ENCODE measurements at regions not wholly inside any gene's neighbourhood (a gene's known extent, or its start where the extent isn't known, plus 50 kb on each side); places are given as distances from the start of the nearest gene placed in this dataset.

- no peaks in the 10 kb centered on the region for H3K27me3 Mint-ChIP-seq
- no peak overlapping the region for H3K4me3 Mint-ChIP-seq
- ATAC-seq (ENCODE audit: low read depth in 2 of 2), result no peak
- H3K4me1 ChIP-seq (ENCODE audit: control insufficient read depth, insufficient read depth, low read length, poor library complexity, severe bottlenecking), result no peaks in the 10 kb centered on the region
- no peak overlapping the region for H3K4me3 ChIP-seq (ENCODE audit: low read depth, low read length)
- H3K9me3 Mint-ChIP-seq, result peaks cover 0 to 8% (median 0%) of the 10 kb centered on the region in 7 donors
- H3K27me3 ChIP-seq (ENCODE audit: control insufficient read depth, insufficient read depth, low read length), result no peaks in the 10 kb centered on the region
- DNase-seq, result no peak
- H3K36me3 ChIP-seq (ENCODE audit: control insufficient read depth, insufficient read depth, low read length), result no peaks in the 10 kb centered on the region
- no peaks in the 10 kb centered on the region for H3K36me3 Mint-ChIP-seq
- H3K9me3 ChIP-seq (ENCODE audit: control insufficient read depth in 2 of 2, low read length in 2 of 2), result no peaks in the 10 kb centered on the region
- H3K4me1 Mint-ChIP-seq, result no peaks in the 10 kb centered on the region
- H3K27ac Mint-ChIP-seq, result no peak overlapping the region
- no peak overlapping the region for H3K27ac ChIP-seq (ENCODE audit: insufficient read depth, low read length, poor library complexity, severe bottlenecking)
These were observed 209.7 kb upstream of the NPY2R start for GRCh38 chr4:154998773-154999172.

GRCh38 chr4:154999950-155000578, 208.4 kb upstream of the NPY2R start:
- Mint-ChIP-seq H3K4me1 (no peaks in the 10 kb centered on the region), H3K27ac (no peak overlapping the region), H3K9me3 (peaks cover 0 to 8% (median 0%) of the 10 kb centered on the region in 7 donors), H3K36me3 (no peaks in the 10 kb centered on the region), H3K27me3 (no peaks in the 10 kb centered on the region), H3K4me3 (no peak overlapping the region)
- Histone ChIP-seq H3K9me3 (ENCODE audit: control insufficient read depth in 2 of 2, low read length in 2 of 2) (no peaks in the 10 kb centered on the region), H3K27me3 (ENCODE audit: control insufficient read depth, insufficient read depth, low read length) (no peaks in the 10 kb centered on the region), H3K36me3 (ENCODE audit: control insufficient read depth, insufficient read depth, low read length) (no peaks in the 10 kb centered on the region), H3K4me3 (ENCODE audit: low read depth, low read length) (no peak overlapping the region), H3K27ac (ENCODE audit: insufficient read depth, low read length, poor library complexity, severe bottlenecking) (no peak overlapping the region), H3K4me1 (ENCODE audit: control insufficient read depth, insufficient read depth, low read length, poor library complexity, severe bottlenecking) (no peaks in the 10 kb centered on the region)
- no peak for ATAC-seq (ENCODE audit: low read depth in 2 of 2)
- DNase-seq, result no peak

- Mint-ChIP-seq H3K27ac (no peak overlapping the region), H3K4me3 (no peak overlapping the region), H3K27me3 (no peaks in the 10 kb centered on the region), H3K36me3 (no peaks in the 10 kb centered on the region), H3K4me1 (no peaks in the 10 kb centered on the region), H3K9me3 (peaks cover 0 to 8% (median 0%) of the 10 kb centered on the region in 7 donors)
- no peak for DNase-seq
- Histone ChIP-seq H3K4me3 (ENCODE audit: low read depth, low read length) (no peak overlapping the region), H3K9me3 (ENCODE audit: control insufficient read depth in 2 of 2, low read length in 2 of 2) (no peaks in the 10 kb centered on the region), H3K27me3 (ENCODE audit: control insufficient read depth, insufficient read depth, low read length) (no peaks in the 10 kb centered on the region), H3K36me3 (ENCODE audit: control insufficient read depth, insufficient read depth, low read length) (no peaks in the 10 kb centered on the region), H3K4me1 (ENCODE audit: control insufficient read depth, insufficient read depth, low read length, poor library complexity, severe bottlenecking) (no peaks in the 10 kb centered on the region), H3K27ac (ENCODE audit: insufficient read depth, low read length, poor library complexity, severe bottlenecking) (no peak overlapping the region)
- no peak for ATAC-seq (ENCODE audit: low read depth in 2 of 2)
These were observed 207.2 kb upstream of the NPY2R start for GRCh38 chr4:155001251-155001650.

GRCh38 chr4:155005395-155006090, 202.9 kb upstream of the NPY2R start:
- ATAC-seq (ENCODE audit: low read depth in 2 of 2) (no peak), DNase-seq (no peak)
- Histone ChIP-seq H3K4me3 (ENCODE audit: low read depth, low read length) (no peak overlapping the region), H3K27me3 (ENCODE audit: control insufficient read depth, insufficient read depth, low read length) (no peaks in the 10 kb centered on the region), H3K27ac (ENCODE audit: insufficient read depth, low read length, poor library complexity, severe bottlenecking) (no peak overlapping the region), H3K36me3 (ENCODE audit: control insufficient read depth, insufficient read depth, low read length) (no peaks in the 10 kb centered on the region), H3K4me1 (ENCODE audit: control insufficient read depth, insufficient read depth, low read length, poor library complexity, severe bottlenecking) (no peaks in the 10 kb centered on the region), H3K9me3 (ENCODE audit: control insufficient read depth in 2 of 2, low read length in 2 of 2) (no peaks in the 10 kb centered on the region)
- peaks cover 0 to 5% (median under 1%) of the 10 kb centered on the region in 7 donors for H3K9me3 Mint-ChIP-seq
- H3K27me3 Mint-ChIP-seq, result no peaks in the 10 kb centered on the region
- no peaks in the 10 kb centered on the region for H3K4me1 Mint-ChIP-seq
- H3K36me3 Mint-ChIP-seq, result no peaks in the 10 kb centered on the region
- H3K4me3 Mint-ChIP-seq, result no peak overlapping the region
- no peak overlapping the region for H3K27ac Mint-ChIP-seq

- Mint-ChIP-seq H3K27ac (no peak overlapping the region), H3K36me3 (no peaks in the 10 kb centered on the region), H3K27me3 (no peaks in the 10 kb centered on the region), H3K4me1 (no peaks in the 10 kb centered on the region), H3K9me3 (peaks cover 0 to 4% (median 0%) of the 10 kb centered on the region in 7 donors), H3K4me3 (no peak overlapping the region)
- Histone ChIP-seq H3K4me3 (ENCODE audit: low read depth, low read length) (no peak overlapping the region), H3K27me3 (ENCODE audit: control insufficient read depth, insufficient read depth, low read length) (no peaks in the 10 kb centered on the region), H3K27ac (ENCODE audit: insufficient read depth, low read length, poor library complexity, severe bottlenecking) (no peak overlapping the region), H3K36me3 (ENCODE audit: control insufficient read depth, insufficient read depth, low read length) (no peaks in the 10 kb centered on the region), H3K4me1 (ENCODE audit: control insufficient read depth, insufficient read depth, low read length, poor library complexity, severe bottlenecking) (no peaks in the 10 kb centered on the region), H3K9me3 (ENCODE audit: control insufficient read depth in 2 of 2, low read length in 2 of 2) (no peaks in the 10 kb centered on the region)
- no peak for DNase-seq
- ATAC-seq (ENCODE audit: low read depth in 2 of 2), result no peak
These were observed 200.7 kb upstream of the NPY2R start for GRCh38 chr4:155007660-155008176.

GRCh38 chr4:155008389-155008788, 200.0 kb upstream of the NPY2R start:
- ATAC-seq (ENCODE audit: low read depth in 2 of 2), result no peak
- no peak overlapping the region for H3K4me3 ChIP-seq (ENCODE audit: low read depth, low read length)
- DNase-seq, result no peak
- no peaks in the 10 kb centered on the region for H3K36me3 Mint-ChIP-seq
- H3K36me3 ChIP-seq (ENCODE audit: control insufficient read depth, insufficient read depth, low read length), result no peaks in the 10 kb centered on the region
- no peaks in the 10 kb centered on the region for H3K27me3 Mint-ChIP-seq
- H3K9me3 Mint-ChIP-seq, result peaks cover 0 to 4% (median 0%) of the 10 kb centered on the region in 7 donors
- H3K4me1 Mint-ChIP-seq, result no peaks in the 10 kb centered on the region
- H3K4me1 ChIP-seq (ENCODE audit: control insufficient read depth, insufficient read depth, low read length, poor library complexity, severe bottlenecking), result no peaks in the 10 kb centered on the region
- no peak overlapping the region for H3K4me3 Mint-ChIP-seq
- H3K9me3 ChIP-seq (ENCODE audit: control insufficient read depth in 2 of 2, low read length in 2 of 2), result no peaks in the 10 kb centered on the region
- H3K27ac Mint-ChIP-seq, result no peak overlapping the region
- no peak overlapping the region for H3K27ac ChIP-seq (ENCODE audit: insufficient read depth, low read length, poor library complexity, severe bottlenecking)
- no peaks in the 10 kb centered on the region for H3K27me3 ChIP-seq (ENCODE audit: control insufficient read depth, insufficient read depth, low read length)

- no peaks in the 10 kb centered on the region for H3K27me3 Mint-ChIP-seq
- H3K4me1 Mint-ChIP-seq, result no peaks in the 10 kb centered on the region
- H3K4me3 Mint-ChIP-seq, result no peak overlapping the region
- H3K36me3 ChIP-seq (ENCODE audit: control insufficient read depth, insufficient read depth, low read length), result no peaks in the 10 kb centered on the region
- ATAC-seq (ENCODE audit: low read depth in 2 of 2) (no peak), DNase-seq (no peak)
- no peak overlapping the region for H3K27ac Mint-ChIP-seq
- H3K27me3 ChIP-seq (ENCODE audit: control insufficient read depth, insufficient read depth, low read length), result no peaks in the 10 kb centered on the region
- H3K9me3 Mint-ChIP-seq, result peaks cover 0 to 4% (median 0%) of the 10 kb centered on the region in 7 donors
- no peak overlapping the region for H3K27ac ChIP-seq (ENCODE audit: insufficient read depth, low read length, poor library complexity, severe bottlenecking)
- no peaks in the 10 kb centered on the region for H3K36me3 Mint-ChIP-seq
- H3K9me3 ChIP-seq (ENCODE audit: control insufficient read depth in 2 of 2, low read length in 2 of 2), result no peaks in the 10 kb centered on the region
- H3K4me1 ChIP-seq (ENCODE audit: control insufficient read depth, insufficient read depth, low read length, poor library complexity, severe bottlenecking), result no peaks in the 10 kb centered on the region
- H3K4me3 ChIP-seq (ENCODE audit: low read depth, low read length), result no peak overlapping the region
These were observed 199.1 kb upstream of the NPY2R start for GRCh38 chr4:155009288-155009687.

GRCh38 chr4:155010376-155010775, 198.1 kb upstream of the NPY2R start:
- H3K36me3 Mint-ChIP-seq, result no peaks in the 10 kb centered on the region
- H3K27me3 Mint-ChIP-seq, result no peaks in the 10 kb centered on the region
- H3K27ac ChIP-seq (ENCODE audit: insufficient read depth, low read length, poor library complexity, severe bottlenecking), result no peak overlapping the region
- DNase-seq (no peak), ATAC-seq (ENCODE audit: low read depth in 2 of 2) (no peak)
- no peak overlapping the region for H3K27ac Mint-ChIP-seq
- no peak overlapping the region for H3K4me3 Mint-ChIP-seq
- H3K4me1 ChIP-seq (ENCODE audit: control insufficient read depth, insufficient read depth, low read length, poor library complexity, severe bottlenecking), result no peaks in the 10 kb centered on the region
- H3K36me3 ChIP-seq (ENCODE audit: control insufficient read depth, insufficient read depth, low read length), result no peaks in the 10 kb centered on the region
- H3K27me3 ChIP-seq (ENCODE audit: control insufficient read depth, insufficient read depth, low read length), result no peaks in the 10 kb centered on the region
- no peaks in the 10 kb centered on the region for H3K4me1 Mint-ChIP-seq
- no peaks in the 10 kb centered on the region for H3K9me3 ChIP-seq (ENCODE audit: control insufficient read depth in 2 of 2, low read length in 2 of 2)
- H3K9me3 Mint-ChIP-seq, result peaks cover 0 to 4% (median 0%) of the 10 kb centered on the region in 7 donors
- H3K4me3 ChIP-seq (ENCODE audit: low read depth, low read length), result no peak overlapping the region

Data from CD4-positive, CD25-positive, alpha-beta regulatory T cell (primary cell).